Activated CD4-positive, alpha-beta T cell treated with anti-CD3 and anti-CD28 coated beads for 48 hours (primary cell): ENCODE measurements at regions not wholly inside any gene's neighbourhood (a gene's known extent, or its start where the extent isn't known, plus 50 kb on each side); places are given as distances from the start of the nearest gene placed in this dataset.

Experiments
- DNase-seq: peaks from one replicate; pipeline ENCODE4 v3.0.0-alpha.2; 2020

DNA sequence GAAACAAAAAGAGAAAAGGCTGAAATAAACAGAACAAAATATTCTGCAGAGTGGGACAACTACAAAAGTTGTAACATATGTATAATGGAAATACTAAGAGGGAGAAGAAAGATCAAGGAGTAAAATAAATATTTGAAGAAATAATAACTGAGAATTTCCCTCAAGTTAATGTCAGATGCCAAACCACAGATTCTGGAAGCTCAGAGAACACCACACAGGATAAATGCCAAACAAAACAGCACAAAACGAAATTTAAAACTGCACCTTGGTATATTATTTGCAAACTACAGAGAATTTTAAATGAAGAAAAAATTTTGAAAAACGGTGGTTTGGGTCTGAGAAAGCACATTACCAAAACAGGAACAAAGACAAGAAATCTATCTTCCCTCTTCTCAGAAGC is 1588.9 kb upstream of the TMEFF2 start:
- DNase-seq: no peak

DNA sequence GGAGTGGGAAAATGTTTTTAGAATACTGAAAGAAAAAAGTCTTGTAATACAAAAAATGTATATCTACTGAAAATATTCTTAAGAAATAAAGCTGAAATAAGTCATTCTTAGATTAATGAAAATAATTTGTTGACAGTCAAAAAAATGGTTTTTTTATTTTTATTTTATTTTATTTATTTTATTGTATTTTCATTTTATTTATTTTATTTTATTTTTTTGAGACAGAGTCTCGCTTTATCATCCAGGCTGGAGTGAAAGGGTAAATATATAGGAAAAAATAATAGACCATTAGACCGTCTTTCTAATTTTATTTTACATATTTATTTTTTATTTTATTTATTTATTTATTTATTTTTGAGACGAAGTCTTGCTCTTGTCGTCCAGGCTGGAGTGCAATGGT is 1583.6 kb upstream of the TMEFF2 start:
- no peak for DNase-seq

DNA sequence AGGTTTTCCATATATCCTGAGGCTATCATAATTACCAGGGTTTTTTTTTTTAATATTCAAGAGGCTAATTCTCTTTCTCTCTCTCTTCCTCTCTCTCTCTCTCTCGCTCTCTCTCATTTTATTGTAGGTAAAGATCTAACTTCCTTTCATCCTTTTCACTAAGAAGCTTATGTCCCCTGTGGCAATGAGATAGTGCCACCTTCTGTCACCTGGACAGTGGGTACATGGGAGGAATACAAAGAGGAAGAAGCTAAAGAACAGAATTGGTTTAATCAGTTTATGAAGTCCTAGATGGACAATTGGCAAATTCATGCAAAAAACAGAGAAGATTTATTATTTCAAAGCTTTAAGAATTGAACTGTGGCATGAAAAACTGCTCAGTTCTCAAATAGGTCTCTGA is 1582.3 kb upstream of the TMEFF2 start:
- no peak for DNase-seq

DNA sequence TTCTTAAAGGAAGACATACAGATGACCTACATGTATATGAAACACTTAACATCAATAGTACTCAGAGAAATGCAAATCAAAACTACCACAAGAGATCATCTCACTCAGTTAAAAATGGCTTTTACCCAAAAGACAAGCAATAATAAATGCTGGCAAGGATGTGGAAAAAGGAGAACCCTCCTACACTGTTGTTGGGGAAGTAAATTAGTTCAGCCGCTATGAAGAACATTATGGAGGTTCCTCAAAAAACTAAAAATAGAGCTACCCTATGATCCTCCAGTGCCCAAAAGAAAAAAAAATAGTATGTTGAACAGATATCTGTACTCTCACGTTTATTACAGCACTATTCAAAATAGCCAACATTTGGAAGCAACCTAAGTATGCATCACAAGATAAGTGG is 1579.4 kb upstream of the TMEFF2 start:
- DNase-seq: no peak

DNA sequence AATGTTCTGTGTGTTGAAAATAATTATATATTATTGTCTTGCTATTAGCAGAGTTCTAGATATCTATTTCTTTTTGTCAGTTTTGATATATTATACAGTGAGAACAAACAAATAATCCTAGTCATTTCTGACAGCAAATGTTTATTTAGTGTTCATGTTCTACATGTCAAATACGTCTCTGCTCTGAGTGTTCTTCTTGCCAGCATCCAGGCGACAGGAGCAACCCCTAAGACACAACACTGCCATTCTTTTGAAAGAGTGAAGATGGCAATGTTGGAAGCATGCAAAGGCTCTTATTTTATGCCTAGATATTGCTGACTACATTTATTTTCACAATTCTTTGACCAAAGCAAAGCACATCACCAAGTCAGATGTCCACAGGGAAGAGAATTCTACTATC is 1556.6 kb upstream of the TMEFF2 start:
- no peak for DNase-seq

DNA sequence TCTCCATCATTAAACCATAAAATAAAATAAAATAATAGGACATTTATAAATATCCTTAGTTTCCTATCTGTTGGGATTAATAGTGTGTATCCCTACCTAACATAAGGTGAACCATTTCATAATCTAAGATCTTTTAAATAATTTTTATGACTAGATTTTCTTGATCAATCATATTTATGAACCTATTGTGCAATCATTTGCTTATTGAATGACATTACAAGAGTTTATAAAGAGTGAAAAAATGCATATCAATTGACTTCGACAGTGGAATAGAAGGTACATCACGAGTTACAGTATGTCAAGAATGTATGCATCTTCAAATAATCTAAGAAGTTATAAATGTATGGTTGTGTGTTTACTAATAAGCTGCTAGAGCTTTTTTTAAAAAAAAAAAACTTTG is 1554.8 kb upstream of the TMEFF2 start:
- no peak for DNase-seq

DNA sequence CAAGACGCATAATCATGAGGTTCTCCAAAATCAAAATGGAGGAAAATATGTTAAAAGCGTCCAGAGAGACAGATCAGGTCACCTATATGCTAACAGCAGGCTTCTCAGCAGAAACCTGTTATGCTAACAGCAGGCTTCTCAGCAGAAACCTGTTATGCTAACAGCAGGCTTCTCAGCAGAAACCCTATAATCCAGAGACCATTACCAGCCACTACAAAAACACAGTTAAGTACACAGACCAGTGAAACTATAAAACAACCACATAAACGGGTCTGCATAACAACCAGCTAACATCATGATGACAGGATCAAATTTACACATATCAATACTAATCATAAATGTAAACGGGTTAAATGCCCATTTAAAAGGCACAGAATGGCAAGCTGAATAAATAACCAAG is 1548.4 kb upstream of the TMEFF2 start:
- no peak for DNase-seq

DNA sequence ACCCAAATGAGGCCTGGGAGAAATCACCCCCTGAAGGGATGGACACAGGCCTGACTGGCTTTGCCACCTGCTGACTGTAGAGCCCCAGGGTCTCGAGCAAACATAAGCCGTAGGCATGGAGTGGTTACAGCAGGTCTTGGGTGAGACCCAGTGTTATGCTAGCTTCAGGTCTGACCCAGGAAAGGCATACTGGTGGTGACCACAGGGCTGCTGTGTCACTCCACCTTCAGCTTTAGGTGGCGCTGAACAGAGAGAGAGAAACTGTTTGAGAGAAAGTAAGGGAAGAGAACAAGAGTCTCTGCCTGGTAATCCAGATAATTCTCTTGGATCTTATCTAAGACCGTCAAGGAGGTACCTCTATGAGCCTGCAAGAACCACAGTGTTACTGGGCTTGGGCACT is 1544.2 kb upstream of the TMEFF2 start:
- DNase-seq: no peak

DNA sequence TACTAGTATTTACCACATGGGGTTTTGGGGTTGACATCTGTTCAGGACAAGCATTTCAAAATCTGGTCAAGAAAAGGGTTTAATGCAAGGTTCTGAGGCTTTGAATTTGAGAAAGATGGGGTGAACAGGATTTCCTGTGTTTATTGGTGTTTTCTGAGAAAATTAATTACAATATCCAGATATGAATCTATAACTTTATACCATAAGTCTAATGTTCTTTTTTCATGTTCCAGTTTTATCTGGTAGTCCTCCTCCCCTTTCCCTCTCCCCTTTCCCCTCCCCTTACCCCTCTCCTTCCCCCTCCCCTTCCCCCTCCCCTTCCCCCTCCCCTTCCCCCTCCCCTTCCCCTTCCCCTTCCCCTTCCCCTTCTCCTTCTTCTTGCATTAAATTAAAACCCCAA is 1518.2 kb upstream of the TMEFF2 start:
- no peak for DNase-seq

DNA sequence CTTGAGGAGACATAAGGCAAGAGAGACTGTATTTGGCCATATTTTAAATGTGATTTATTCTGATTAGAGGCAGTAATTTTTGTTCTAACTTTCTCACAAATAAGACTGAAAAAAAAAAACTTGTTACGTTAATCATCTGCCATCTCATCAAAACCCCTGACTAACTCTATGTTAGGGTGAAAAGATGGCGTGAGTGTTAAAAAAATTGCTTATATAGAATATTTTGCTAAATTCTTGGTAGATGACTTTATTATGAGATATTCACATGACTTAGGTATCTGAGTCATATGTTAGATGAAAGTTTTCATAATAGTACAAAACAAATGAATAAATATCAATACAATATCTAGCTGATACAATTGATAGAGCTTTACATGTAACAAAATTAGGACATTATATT is 1508.7 kb upstream of the TMEFF2 start:
- no peak for DNase-seq

DNA sequence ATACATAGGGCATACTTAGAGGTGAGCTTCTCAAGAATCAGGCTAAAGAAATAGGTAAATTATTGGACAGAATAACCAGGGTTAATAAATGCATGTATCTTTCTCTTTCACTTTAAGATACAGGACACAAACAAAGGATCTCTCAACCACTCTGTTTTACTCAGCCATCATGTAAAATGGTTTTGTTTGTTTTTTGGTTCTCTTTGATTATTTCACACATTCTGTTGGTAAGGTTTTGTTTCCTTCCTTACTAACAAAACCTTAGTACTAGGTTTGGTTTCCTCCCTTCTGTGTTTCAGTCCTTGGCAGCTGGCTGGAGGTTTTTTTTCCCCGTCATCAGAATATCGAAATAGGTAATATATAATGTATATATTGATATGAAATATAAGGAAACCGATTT is 1506.8 kb upstream of the TMEFF2 start:
- DNase-seq: no peak

DNA sequence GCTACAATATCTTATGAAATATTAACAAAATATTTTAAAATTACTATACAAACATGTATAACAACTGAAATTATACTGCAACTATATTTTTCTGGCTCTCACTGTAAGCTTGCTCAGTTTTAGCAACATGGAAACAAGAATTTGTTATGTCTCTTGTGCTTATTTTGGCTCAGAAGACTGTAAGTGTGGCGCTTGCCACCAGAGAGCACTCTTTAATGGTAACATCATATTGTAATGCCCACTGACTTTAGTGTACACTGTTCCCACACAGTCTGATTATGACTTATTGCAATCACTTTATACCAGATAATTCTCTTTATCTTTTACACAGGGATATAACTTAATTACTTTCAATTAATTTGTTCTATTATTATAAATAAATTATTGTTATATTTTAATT is 1500.6 kb upstream of the TMEFF2 start:
- DNase-seq: no peak

DNA sequence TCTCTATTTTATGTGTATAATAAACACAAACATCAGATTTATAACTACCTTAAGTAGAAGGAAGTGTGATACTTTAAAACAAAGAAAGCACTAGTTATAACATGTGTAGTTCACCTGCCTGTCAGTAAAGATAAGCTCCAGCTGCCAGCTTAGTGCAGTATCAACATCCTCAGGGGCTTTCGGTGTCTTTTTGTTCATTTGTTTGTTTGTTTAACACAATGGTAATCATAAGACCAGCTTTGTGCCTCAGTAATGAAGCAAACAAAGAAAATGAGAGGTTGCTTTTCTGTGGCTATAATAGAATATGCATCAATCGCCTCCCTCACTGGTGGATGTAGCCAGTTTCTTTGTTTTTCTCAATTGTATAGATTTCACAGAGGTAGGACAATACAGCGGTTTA is 1499.0 kb upstream of the TMEFF2 start:
- DNase-seq: no peak

DNA sequence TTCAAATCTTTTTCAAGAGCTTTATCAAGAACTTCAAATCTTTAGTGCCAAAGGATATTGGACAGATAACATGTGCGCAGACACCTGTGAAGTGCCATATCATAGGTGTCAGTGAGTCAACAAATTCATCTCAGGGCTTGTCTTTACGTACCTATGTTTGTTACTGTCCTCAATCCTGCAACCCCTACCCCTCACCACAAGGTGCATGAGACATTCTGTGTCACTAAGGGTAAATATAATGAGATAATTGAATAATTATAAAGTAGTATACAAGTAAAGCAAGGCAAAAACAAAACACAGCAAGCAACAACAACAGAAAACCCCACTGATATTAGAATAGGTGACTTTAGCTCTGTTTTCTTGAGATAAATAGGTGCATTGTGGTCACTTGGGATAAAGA is 1495.8 kb upstream of the TMEFF2 start:
- no peak for DNase-seq

DNA sequence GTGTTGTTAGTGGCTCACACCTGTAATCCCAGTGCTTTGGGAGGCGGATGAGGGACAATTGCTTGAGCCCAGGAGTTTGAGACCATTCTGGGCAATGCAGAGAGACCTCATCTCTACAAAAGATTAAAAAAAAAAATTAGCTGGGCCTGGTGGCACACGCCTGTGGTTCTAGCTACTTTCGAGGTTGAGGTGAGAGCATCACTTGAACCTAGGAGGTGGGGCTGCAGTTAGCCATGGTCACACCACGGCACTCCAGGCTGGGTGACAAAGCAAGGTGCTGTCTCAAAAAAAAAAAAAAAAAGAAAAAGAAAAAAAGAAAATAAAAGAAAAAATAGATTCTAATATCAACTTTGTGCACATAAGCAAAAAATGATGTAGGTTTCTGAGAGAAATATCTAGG is 1492.5 kb upstream of the TMEFF2 start:
- no peak for DNase-seq

DNA sequence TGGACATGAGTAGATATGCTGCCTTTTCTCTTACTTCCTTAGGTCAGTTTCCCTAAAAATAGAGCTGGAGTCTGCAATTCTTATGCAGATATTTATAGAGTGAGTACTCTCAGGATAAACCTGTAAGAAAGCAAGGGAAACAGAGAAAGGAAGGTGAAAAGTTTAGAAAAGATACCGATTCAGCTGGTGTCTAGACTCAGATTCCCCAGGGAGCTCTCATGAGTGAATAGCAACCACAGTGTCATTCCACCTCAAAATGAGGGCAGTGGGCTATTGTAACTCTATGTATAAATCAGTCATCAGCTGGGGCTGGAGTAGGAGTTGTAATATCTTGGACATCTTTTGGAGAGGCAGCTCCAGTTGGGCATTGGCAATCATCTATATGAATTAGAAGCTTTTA is 1485.1 kb upstream of the TMEFF2 start:
- DNase-seq: no peak

DNA sequence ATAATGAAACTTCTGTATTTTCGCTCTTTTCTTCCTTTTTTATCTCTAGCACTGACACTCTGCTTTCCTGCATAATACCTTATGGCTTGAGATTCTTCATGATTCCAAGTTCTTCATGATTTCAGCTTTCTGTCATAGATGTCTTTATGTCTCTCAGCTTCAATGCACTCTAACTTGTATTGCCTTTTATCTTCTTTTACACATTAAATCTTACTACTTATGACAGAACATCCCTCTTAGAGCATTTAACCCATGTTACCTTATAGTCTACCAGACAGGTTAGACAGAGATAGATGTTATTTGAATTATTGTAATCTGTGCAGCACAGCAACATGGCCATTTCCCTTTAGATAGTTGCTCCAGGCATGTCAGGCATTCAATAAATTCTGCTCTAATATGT is 1475.7 kb upstream of the TMEFF2 start:
- no peak for DNase-seq

DNA sequence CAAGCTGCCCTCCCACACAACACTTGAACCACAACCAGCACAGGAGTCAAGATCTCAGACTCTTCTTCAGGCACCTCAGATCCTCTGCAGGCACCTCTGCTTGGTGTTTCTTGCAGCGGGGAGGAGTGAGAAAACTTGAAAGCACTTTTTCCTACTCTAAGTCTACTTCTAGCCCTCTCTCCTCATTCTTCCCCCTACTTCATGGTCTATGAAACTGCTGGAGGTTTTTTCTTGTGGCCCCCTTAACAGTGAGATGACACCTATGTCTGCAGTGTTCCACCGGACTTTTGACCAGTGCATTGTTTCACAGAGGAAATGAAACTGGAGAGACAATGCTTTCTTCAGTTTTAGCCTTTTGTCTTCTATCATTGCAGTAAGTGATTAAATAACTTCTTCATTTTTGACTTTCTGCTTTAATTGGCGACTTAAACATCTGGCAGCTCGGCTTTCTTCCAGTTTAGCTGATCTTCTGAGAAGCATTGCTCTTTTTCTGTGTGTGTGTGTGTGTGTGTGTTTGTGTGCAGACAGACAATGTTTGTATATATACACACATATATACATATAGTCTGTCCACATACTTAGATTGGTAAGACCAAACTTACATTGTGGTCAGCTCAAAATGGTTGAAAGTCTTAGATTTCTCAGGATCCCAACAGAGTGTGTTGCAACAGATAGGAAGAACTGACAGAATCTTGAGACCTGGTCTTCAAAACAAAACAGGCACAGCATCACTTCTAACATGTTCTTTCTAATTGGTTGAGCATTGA is 1474.0 kb upstream of the TMEFF2 start:
- no peak for DNase-seq

DNA sequence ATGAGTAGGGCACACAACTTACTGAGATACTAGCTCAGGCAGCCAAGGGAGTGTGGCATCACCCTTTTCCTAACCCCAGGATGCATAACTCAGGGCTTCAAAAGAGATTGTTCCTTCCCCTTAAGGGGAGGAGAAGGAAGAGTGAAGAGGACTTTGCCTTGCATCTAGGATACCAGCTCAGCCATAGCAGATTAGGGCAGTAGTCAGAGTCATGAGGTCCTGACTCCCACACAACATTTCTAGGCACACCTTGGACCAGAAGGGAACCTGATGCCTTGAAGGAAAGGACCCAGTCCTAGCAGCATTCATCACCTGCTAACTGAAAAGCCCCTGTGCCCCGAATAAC is 1433.2 kb upstream of the TMEFF2 start:
- no peak for DNase-seq

DNA sequence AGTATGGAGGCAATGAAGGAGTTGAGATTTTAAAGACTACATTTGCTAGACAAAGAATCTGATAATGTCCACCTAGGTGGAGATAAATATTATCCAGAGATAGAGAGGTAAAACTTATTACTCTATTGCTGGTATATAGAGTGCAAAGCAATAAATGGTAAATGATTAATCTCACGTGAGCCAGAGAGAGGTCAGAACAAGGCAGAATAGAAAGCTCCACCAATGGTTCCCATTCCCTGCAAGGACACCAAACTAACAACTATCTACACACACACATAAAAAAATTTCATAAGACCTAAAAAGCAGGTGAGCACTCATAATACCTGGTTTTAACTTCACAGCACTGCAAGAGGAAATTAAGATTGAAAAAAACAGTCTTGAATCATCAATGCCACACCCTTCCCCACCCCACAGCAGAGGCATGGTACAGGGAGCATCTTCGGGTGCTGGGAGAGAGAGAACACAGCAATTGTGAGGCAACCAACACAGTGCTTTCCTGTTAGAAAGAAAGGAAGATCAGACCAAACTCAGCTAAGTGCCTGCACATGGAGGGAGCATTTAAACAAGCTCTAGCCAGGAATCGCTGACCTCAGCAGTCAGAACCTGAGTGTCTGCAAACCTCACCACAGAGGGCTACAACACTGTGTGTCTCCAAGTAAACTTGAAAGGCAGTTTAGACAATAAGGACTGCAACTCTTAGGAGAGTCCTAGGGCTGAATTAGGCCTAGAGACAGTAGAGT is 1432.6 kb upstream of the TMEFF2 start:
- DNase-seq: no peak

DNA sequence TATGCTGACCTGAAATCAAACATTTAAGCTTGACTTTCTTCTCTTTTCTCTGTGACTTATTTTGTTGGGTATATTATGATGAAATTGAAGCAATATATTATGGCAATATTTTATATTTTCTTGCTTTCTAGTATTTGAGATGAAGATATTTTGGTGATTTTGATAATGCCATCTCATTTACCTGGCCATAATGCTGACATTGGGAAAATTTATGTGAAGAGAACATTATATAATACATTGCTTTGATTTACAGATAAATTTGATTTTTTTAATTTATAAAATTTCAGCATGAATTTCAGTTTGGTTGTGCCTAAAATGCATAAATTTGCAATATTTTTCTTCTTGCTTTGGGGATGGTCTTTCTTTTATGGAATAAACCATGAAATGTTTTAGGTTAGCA is 1413.7 kb upstream of the TMEFF2 start:
- no peak for DNase-seq

DNA sequence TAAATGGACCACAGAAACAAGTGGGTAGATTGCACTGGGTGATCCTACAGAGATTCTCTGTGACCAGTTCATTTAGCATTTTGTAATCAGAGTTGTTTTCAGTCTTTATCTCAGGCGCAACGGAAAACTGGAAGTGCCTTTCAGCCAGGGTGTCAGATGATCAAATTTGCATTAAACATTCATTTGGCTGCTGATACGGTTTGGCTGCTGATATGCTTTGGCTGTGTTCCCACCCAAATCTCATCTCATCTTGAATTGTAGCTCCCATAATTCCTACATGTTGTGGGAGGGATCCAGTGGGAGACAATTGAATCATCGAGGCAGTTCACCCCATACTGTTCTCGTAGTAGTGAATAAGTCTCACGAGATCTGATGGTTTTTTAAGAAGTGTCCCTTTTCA is 1396.1 kb upstream of the TMEFF2 start:
- DNase-seq: no peak

DNA sequence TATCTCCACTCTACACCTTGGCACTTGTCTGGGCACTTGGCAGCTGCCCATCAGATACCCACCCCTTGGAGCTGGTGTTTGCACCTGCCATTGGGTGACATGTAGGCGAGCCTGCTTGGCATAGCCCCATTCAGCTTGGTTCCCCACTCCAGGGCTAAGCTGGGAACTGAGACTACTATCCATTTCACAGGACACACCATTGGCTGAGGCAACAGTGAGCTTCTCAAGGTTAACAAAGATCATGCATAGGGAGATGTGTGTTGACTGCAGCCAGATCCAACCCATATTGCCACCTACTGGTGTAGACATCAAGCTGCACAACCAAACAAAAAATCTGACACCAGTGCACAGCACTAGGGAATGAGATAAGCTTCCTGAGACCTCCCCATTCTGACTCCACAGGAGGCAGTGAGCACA is 1389.8 kb upstream of the TMEFF2 start:
- DNase-seq: no peak

DNA sequence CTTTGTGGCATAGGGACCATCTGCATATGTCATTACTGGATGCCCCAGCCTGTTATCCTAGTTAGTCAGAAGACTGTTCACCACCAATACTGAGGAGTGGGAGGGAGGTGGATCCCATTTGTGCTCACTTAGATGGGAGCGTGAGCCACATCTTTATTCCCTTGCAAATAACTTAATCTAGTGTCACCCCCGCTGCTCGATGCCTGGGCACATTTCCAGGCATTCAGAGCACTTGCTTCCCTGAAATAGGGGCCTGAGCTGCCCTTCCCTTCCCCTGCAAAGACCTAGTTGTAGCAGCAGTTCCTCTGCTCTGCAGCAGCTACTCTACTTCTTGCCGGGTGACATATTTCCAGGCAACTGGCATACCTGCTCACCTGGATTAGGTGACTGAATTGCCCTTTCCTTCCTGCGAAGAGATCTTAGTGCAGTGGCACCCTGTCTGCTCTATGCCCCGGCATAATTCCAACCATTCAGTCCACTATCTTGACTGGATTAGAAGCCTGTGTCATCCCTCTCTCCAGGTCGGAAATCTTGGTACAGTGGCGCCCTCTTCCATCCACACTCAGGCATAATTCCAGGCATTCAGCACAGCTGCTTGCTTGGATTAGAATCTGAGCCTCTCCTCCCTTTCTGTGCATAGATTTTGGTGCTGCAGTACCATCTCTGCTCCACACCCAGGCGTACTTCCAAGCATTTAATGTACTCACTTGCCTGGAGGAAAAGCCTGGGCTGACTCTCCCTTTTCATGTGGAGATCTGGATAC is 1389.1 kb upstream of the TMEFF2 start:
- DNase-seq: no peak
